Uterus (tissue), 3 donors: ENCODE measurements at regions not wholly inside any gene's neighbourhood (a gene's known extent, or its start where the extent isn't known, plus 50 kb on each side); places are given as distances from the start of the nearest gene placed in this dataset.

Source experiments
- DNase-seq, 2 donors: peaks; one replicate each; pipeline ENCODE4 v3.0.0-alpha.2; 2019 to 2020
- H3K27ac ChIP-seq, 2 donors: fragments of 200-600 bp; sonication (generic); 1 replicate in 1 of 2; 2 replicates in 1 of 2; pipeline ENCODE4 v1.5.1; 2016 to 2018
- H3K27me3 ChIP-seq, 2 donors: fragments of 200-600 bp; sonication (generic); one replicate each; pipeline ENCODE4 v1.5.1; 2018 to 2019; ENCODE audit warnings: control low read depth in 1 of 2
- H3K36me3 ChIP-seq, 2 donors: fragments of 200-600 bp; sonication (generic); one replicate each; pipeline ENCODE4 v1.5.1; 2019; ENCODE audit warnings: control low read depth in 1 of 2
- H3K4me1 ChIP-seq, 2 donors: fragments of 200-600 bp; sonication (generic); one replicate each; pipeline ENCODE4 v1.5.1; 2018 to 2019; ENCODE audit warnings: control low read depth in 1 of 2
- H3K4me3 ChIP-seq, 2 donors: fragments of 200-600 bp; sonication (generic); 1 replicate in 1 of 2; 2 replicates in 1 of 2; pipeline ENCODE4 v1.5.1; 2018 to 2019; ENCODE audit warnings: mild to moderate bottlenecking in 1 of 2
- H3K9me3 ChIP-seq, 2 donors: fragments of 200-600 bp; sonication (generic); one replicate each; pipeline ENCODE4 v1.5.1; 2019; ENCODE audit warnings: control low read depth in 1 of 2
- POLR2A ChIP-seq, 2 donors: fragments of 450-650 bp; IDR thresholded peaks; one replicate each; pipeline ENCODE4 v1.6.1; 2016; ENCODE audit warnings: antibody characterized with exemption in 2 of 2, mild to moderate bottlenecking in 1 of 2, moderate library complexity in 1 of 2
- intact Hi-C: fragments of 100-400 bp; cut with DNase I; formaldehyde crosslinking; loops from one replicate; pipeline ENCODE4 v1.15.1; 2023; ENCODE audit warnings: low total_unique reads
- TF ChIP-seq, protein P1 (sequence below), 4 experiments: fragments of 200-600 bp in 2 of 4; fragments of 450-650 bp in 2 of 4; sonication (generic) in 2 of 4; IDR thresholded peaks; one replicate each; pipeline ENCODE4 v1.5.1; 2016 to 2019; ENCODE audit warnings: antibody characterized with exemption in 4 of 4, mild to moderate bottlenecking in 2 of 4, moderate library complexity in 1 of 4
- donor health status: DM: yes; HTN: yes; CAD: no.

- no peaks in the 10 kb centered on the region for H3K27me3 ChIP-seq
- intact Hi-C loops = no loop called here
- no peaks in the 10 kb centered on the region for H3K36me3 ChIP-seq
- TF ChIP-seq POLR2A (IDR thresholded peaks at IDR 0.05) = no peak
- TF ChIP-seq, protein P1, sequence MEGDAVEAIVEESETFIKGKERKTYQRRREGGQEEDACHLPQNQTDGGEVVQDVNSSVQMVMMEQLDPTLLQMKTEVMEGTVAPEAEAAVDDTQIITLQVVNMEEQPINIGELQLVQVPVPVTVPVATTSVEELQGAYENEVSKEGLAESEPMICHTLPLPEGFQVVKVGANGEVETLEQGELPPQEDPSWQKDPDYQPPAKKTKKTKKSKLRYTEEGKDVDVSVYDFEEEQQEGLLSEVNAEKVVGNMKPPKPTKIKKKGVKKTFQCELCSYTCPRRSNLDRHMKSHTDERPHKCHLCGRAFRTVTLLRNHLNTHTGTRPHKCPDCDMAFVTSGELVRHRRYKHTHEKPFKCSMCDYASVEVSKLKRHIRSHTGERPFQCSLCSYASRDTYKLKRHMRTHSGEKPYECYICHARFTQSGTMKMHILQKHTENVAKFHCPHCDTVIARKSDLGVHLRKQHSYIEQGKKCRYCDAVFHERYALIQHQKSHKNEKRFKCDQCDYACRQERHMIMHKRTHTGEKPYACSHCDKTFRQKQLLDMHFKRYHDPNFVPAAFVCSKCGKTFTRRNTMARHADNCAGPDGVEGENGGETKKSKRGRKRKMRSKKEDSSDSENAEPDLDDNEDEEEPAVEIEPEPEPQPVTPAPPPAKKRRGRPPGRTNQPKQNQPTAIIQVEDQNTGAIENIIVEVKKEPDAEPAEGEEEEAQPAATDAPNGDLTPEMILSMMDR (IDR thresholded peaks at IDR 0.05) = no peak
- DNase-seq = no peak
- H3K4me3 ChIP-seq = no peak overlapping the region
- H3K27ac ChIP-seq = no peak overlapping the region
- H3K9me3 ChIP-seq = no peaks in the 10 kb centered on the region
- no peaks in the 10 kb centered on the region for H3K4me1 ChIP-seq
These were observed 362.5 kb downstream of the ZNF536 start for GRCh38 chr19:30734669-30735068.

DNA sequence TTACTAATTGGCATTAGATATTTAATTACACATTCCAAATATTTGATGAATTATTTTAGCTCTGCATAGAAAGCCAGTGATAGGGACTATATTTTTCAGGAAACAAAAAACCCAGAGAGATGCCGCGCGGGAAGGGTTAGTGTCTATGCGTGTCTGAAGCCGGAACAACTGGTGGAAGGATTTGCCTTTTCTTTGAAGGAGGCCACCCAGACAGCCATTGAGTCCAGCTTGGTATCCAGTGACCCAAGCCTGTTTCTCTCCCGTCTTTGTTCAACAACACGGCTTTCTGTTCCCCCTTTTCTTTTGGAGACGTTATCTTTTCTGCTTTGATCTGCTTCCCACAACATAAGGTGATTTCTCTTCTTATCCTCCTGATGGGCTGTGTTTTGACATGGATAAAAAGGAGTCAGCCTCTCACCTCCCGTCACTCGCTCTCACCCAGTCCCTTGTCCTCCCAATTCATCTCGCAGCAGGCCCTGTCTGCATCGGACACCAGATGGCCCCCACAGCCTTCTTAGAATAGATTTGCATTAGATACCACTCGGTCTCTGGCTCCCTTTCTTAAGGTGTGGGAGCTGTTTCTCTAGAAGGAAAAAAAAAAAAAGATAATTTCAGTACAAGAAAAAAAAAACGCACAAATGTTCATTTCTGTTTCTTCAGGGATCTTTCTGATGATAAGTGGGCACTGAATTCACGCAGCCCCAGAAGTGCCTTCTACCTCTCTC is 361.8 kb downstream of the ZNF536 start:
- no peak overlapping the region for H3K27ac ChIP-seq
- H3K9me3 ChIP-seq = no peaks in the 10 kb centered on the region
- no peaks in the 10 kb centered on the region for H3K36me3 ChIP-seq
- TF ChIP-seq, protein P1 (IDR thresholded peaks at IDR 0.05) = peak in 3 of 4 experiments; percentile 14 to 51 (median 37)
- TF ChIP-seq POLR2A (IDR thresholded peaks at IDR 0.05) = no peak
- H3K27me3 ChIP-seq = no peaks in the 10 kb centered on the region
- no peaks in the 10 kb centered on the region for H3K4me1 ChIP-seq
- intact Hi-C loops = no loop called here
- H3K4me3 ChIP-seq = no peak overlapping the region
- DNase-seq = peak; percentile 27 to 49

- Histone ChIP-seq H3K4me3 (no peak overlapping the region), H3K36me3 (no peaks in the 10 kb centered on the region), H3K4me1 (no peaks in the 10 kb centered on the region), H3K27me3 (no peaks in the 10 kb centered on the region), H3K27ac (no peak overlapping the region), H3K9me3 (no peaks in the 10 kb centered on the region)
- intact Hi-C loops = no loop called here
- TF ChIP-seq POLR2A (IDR thresholded peaks at IDR 0.05) = no peak
- TF ChIP-seq, protein P1 (IDR thresholded peaks at IDR 0.05) = no peak
- no peak for DNase-seq
These were observed 359.4 kb downstream of the ZNF536 start for GRCh38 chr19:30731591-30731990.

GRCh38 chr19:30729451-30729850 is 357.3 kb downstream of the ZNF536 start:
- intact Hi-C loops = no loop called here
- Histone ChIP-seq H3K36me3 (no peaks in the 10 kb centered on the region), H3K27ac (no peak overlapping the region), H3K4me1 (no peaks in the 10 kb centered on the region), H3K27me3 (no peaks in the 10 kb centered on the region), H3K4me3 (no peak overlapping the region), H3K9me3 (no peaks in the 10 kb centered on the region)
- TF ChIP-seq POLR2A (IDR thresholded peaks at IDR 0.05) = no peak
- TF ChIP-seq, protein P1 (IDR thresholded peaks at IDR 0.05) = no peak
- DNase-seq = no peak

DNA sequence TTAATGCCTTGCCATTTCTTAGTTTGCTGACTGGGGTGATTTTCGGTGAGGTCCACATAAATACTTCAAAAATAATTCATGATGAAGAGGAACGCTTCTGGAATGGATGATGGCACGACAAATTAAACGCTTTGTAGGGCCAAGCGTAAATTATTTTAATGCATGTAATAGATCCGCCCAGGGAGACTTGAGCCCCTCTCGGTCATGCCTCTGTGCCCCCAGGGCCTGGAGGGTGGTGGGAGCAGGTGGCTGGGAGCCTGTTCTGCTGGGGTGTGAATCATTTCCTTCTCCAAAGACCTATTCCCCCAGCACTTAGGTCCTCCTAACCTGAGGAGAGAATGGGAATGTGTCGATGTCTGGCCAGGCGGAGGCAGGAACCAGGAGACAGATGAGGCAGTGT is 350.6 kb downstream of the ZNF536 start:
- Histone ChIP-seq H3K27me3 (no peaks in the 10 kb centered on the region), H3K4me1 (peaks cover 0 to 5% of the 10 kb centered on the region in 2 donors), H3K9me3 (no peaks in the 10 kb centered on the region), H3K36me3 (no peaks in the 10 kb centered on the region), H3K27ac (no peak overlapping the region), H3K4me3 (no peak overlapping the region)
- no peak for DNase-seq
- intact Hi-C loops = no loop called here
- TF ChIP-seq, protein P1 (IDR thresholded peaks at IDR 0.05) = no peak
- no peak for TF ChIP-seq POLR2A (IDR thresholded peaks at IDR 0.05)
